ENCODE measurements at regions not wholly inside any gene's neighbourhood (a gene's known extent, or its start where the extent isn't known, plus 50 kb on each side); places are given as distances from the start of the nearest gene placed in this dataset.

DNA sequence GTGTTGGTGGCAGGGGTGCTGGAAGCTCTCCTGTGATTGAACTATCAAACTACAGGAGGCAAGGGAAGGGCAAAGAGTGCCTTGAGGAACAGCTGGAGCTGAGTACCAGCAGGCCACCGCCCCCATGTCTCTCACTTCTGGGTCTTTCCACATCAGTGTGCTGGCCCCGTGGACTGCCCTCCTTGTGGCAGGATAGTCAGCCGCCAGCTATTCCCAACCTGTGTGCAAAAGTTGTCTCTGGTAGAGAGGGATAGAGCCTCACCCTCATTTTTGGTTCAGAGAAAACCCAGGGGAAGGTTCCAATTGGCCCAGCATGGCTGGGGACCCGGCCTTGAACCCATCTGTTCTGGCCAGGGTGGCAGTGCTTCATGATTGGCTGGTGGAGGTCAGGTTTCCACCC, 211.8 kb downstream of the IRF8 start:
- TF ChIP-seq POLR2AphosphoS5 (IDR thresholded peaks at IDR 0.05; ENCODE audit: low read depth, low read length): no peak
- TF ChIP-seq POLR2A (IDR thresholded peaks at IDR 0.05; ENCODE audit: low read depth, low read length): no peak
